Fibroblast of villous mesenchyme (primary cell): ENCODE measurements at regions not wholly inside any gene's neighbourhood (a gene's known extent, or its start where the extent isn't known, plus 50 kb on each side); places are given as distances from the start of the nearest gene placed in this dataset.

Experiments used
- DNase-seq: peaks from one replicate; pipeline ENCODE4 v3.0.0-alpha.2; 2010; ENCODE audit warnings: low read depth
- H3K4me3 ChIP-seq: 2 replicates; pipeline ENCODE4 v1.5.1; 2011; ENCODE audit warnings: low read depth, mild to moderate bottlenecking, low read length
- CTCF ChIP-seq: IDR thresholded peaks from 2 replicates; pipeline ENCODE4 v1.5.1; 2012; ENCODE audit warnings: low read depth, mild to moderate bottlenecking, low read length; ENCODE audit not compliant: insufficient read depth

DNA sequence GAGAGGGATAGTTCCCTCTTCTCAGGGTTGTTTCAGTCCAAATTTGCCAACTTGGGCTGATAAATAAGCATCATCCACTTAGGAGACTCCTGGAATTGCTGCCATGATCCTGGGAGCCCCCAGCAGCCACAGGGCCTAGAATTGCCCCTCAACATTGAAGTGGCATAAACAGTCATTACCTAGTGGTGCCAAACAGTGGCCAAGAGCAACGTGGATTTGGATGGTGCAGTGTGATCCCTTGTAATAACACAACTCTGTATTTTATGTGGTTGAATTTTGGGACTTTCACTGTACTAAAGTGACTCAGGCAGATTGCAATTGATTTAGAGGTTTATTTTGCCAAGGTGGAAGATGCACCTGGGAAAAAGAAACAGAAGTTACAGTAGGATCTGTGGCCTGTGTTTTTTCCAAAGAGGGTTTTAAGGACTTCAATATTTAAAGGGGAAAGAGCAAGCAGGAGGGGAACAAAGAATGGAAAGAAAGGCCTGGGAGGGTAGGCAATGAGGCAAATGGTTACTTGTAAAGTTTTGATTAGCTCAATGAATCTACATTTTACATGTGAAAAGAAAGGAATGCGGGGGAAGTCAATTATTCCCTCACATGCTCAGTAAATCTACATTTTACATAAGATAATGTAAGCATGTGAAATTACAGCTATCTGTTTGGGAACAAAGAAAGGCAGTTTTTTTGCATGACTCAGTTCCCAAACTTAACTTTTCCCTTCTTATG is 168.0 kb upstream of the NOX3 start:
- no peak for DNase-seq
- no peak for TF ChIP-seq CTCF
- no peak overlapping the region for H3K4me3 ChIP-seq

DNA sequence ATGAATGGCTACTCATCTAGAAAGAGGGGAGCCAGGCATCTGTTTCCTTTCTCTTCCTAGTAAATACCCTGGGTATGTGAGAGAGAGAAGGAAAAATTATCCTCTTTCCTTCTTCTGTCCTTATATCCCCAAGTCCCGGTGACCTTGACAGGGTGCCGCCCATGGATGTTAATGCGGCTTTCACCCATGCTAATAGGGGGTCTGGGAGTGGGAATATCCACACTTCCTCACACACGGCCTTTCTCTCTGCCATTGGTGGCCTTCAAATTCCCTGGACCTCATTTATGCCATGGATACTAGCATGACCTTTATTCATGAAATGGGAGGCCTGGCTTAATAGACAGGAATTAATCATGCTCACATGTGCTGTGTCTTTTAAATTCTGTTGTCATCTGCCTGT is 159.0 kb upstream of the NOX3 start:
- DNase-seq, result no peak
- no peak overlapping the region for H3K4me3 ChIP-seq
- no peak for TF ChIP-seq CTCF

- no peak overlapping the region for H3K4me3 ChIP-seq
- TF ChIP-seq CTCF, result no peak
- DNase-seq, result no peak
Observed at GRCh38 chr6:155611742-155612141, 156.1 kb upstream of the NOX3 start.

GRCh38 chr6:155604991-155605390 is 149.4 kb upstream of the NOX3 start:
- H3K4me3 ChIP-seq, result no peak overlapping the region
- no peak for TF ChIP-seq CTCF
- no peak for DNase-seq

DNA sequence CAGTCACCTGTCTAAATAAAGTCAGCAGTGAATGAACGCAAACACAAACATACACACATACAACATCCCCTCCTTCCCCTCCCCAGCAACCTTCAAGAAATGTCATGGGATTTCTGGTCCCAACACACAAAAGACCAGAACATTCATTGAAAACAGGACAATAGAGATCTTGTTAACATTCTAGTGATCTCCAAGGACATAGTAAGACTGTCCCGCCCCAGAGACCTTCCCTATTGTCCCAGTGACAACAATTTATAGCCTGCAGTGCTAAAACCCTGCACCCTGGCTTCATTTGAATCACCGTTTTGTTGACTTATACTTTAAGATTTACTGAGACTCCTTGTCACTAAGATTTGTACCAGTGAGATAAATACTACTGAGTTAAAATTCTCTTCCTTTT is 143.9 kb upstream of the NOX3 start:
- DNase-seq, result no peak
- TF ChIP-seq CTCF, result no peak
- H3K4me3 ChIP-seq, result no peak overlapping the region

GRCh38 chr6:155599160-155599559 is 143.5 kb upstream of the NOX3 start:
- no peak for TF ChIP-seq CTCF
- no peak for DNase-seq
- no peak overlapping the region for H3K4me3 ChIP-seq

GRCh38 chr6:155595284-155595683 is 139.6 kb upstream of the NOX3 start:
- DNase-seq, result no peak
- no peak for TF ChIP-seq CTCF
- no peak overlapping the region for H3K4me3 ChIP-seq
